Right atrium auricular region (tissue), 2 donors: ENCODE measurements at regions not wholly inside any gene's neighbourhood (a gene's known extent, or its start where the extent isn't known, plus 50 kb on each side); places are given as distances from the start of the nearest gene placed in this dataset.

Experiments used
- DNase-seq: peaks from one replicate; pipeline ENCODE4 v3.0.0-alpha.2; 2019; ENCODE audit warnings: low spot score
- H3K27ac ChIP-seq, 2 donors: fragments of 200-600 bp; sonication (generic); 1 replicate in 1 of 2; 2 replicates in 1 of 2; pipeline ENCODE4 v1.5.1; 2016 to 2019
- H3K27me3 ChIP-seq, 2 donors: fragments of 200-600 bp; sonication (generic); one replicate each; pipeline versions ENCODE4 v1.5.1 to v1.6.0; 2017 to 2019
- H3K36me3 ChIP-seq: fragments of 200-600 bp; sonication (generic); one replicate; pipeline ENCODE4 v1.5.1; 2016
- H3K4me1 ChIP-seq, 2 donors: fragments of 200-600 bp; sonication (generic); one replicate each; pipeline versions ENCODE4 v1.5.1 to v1.6.0; 2017 to 2019
- H3K4me3 ChIP-seq, 2 donors: fragments of 200-600 bp; sonication (generic); 1 replicate in 1 of 2; 2 replicates in 1 of 2; pipeline ENCODE4 v1.5.1; 2017 to 2019; ENCODE audit warnings: mild to moderate bottlenecking in 1 of 2, moderate library complexity in 1 of 2
- H3K9me3 ChIP-seq, 2 donors: fragments of 200-600 bp; sonication (generic); one replicate each; pipeline ENCODE4 v1.5.1; 2019
- CTCF ChIP-seq, 2 donors: fragments of 200-600 bp; sonication (generic); IDR thresholded peaks; one replicate each; pipeline ENCODE4 v1.5.1; 2019; ENCODE audit warnings: antibody characterized with exemption in 2 of 2

GRCh38 chr1:96633695-96634094 lies 87.9 kb upstream of the PTBP2 start:
- DNase-seq: no peak
- Histone ChIP-seq H3K27ac (no peak overlapping the region), H3K27me3 (no peaks in the 10 kb centered on the region), H3K9me3 (no peaks in the 10 kb centered on the region), H3K4me3 (no peak overlapping the region), H3K4me1 (no peaks in the 10 kb centered on the region), H3K36me3 (no peaks in the 10 kb centered on the region)
- no peak for TF ChIP-seq CTCF (IDR thresholded peaks at IDR 0.05)

- no peaks in the 10 kb centered on the region for H3K9me3 ChIP-seq
- H3K36me3 ChIP-seq: no peaks in the 10 kb centered on the region
- H3K27me3 ChIP-seq: no peaks in the 10 kb centered on the region
- no peak for TF ChIP-seq CTCF (IDR thresholded peaks at IDR 0.05)
- no peaks in the 10 kb centered on the region for H3K4me1 ChIP-seq
- DNase-seq: no peak
- H3K4me3 ChIP-seq: no peak overlapping the region
- no peak overlapping the region for H3K27ac ChIP-seq
Measured at GRCh38 chr1:96634883-96635282, 86.7 kb upstream of the PTBP2 start.

GRCh38 chr1:96641282-96641681 lies 80.3 kb upstream of the PTBP2 start:
- Histone ChIP-seq H3K27ac (no peak overlapping the region), H3K4me1 (no peaks in the 10 kb centered on the region), H3K27me3 (no peaks in the 10 kb centered on the region), H3K36me3 (no peaks in the 10 kb centered on the region), H3K9me3 (no peaks in the 10 kb centered on the region), H3K4me3 (no peak overlapping the region)
- TF ChIP-seq CTCF (IDR thresholded peaks at IDR 0.05): no peak
- DNase-seq: no peak

GRCh38 chr1:96643519-96643918 lies 78.1 kb upstream of the PTBP2 start:
- H3K27ac ChIP-seq: no peak overlapping the region
- no peak overlapping the region for H3K4me3 ChIP-seq
- no peaks in the 10 kb centered on the region for H3K36me3 ChIP-seq
- no peaks in the 10 kb centered on the region for H3K4me1 ChIP-seq
- no peaks in the 10 kb centered on the region for H3K9me3 ChIP-seq
- no peaks in the 10 kb centered on the region for H3K27me3 ChIP-seq
- no peak for DNase-seq
- TF ChIP-seq CTCF (IDR thresholded peaks at IDR 0.05): no peak

GRCh38 chr1:96649301-96649700 lies 72.3 kb upstream of the PTBP2 start:
- no peak for TF ChIP-seq CTCF (IDR thresholded peaks at IDR 0.05)
- H3K27ac ChIP-seq: no peak overlapping the region
- no peaks in the 10 kb centered on the region for H3K9me3 ChIP-seq
- H3K4me1 ChIP-seq: no peaks in the 10 kb centered on the region
- no peaks in the 10 kb centered on the region for H3K27me3 ChIP-seq
- no peak overlapping the region for H3K4me3 ChIP-seq
- no peak for DNase-seq
- H3K36me3 ChIP-seq: no peaks in the 10 kb centered on the region

- H3K4me1 ChIP-seq: no peaks in the 10 kb centered on the region
- H3K9me3 ChIP-seq: no peaks in the 10 kb centered on the region
- no peak overlapping the region for H3K4me3 ChIP-seq
- H3K36me3 ChIP-seq: no peaks in the 10 kb centered on the region
- DNase-seq: no peak
- TF ChIP-seq CTCF (IDR thresholded peaks at IDR 0.05): no peak
- H3K27me3 ChIP-seq: no peaks in the 10 kb centered on the region
- no peak overlapping the region for H3K27ac ChIP-seq
Measured at GRCh38 chr1:96651517-96651916, 70.1 kb upstream of the PTBP2 start.
